A673 (cell line): ENCODE measurements at regions not wholly inside any gene's neighbourhood (a gene's known extent, or its start where the extent isn't known, plus 50 kb on each side); places are given as distances from the start of the nearest gene placed in this dataset.
A peak's percentile ranks its signal among the peaks of the same experiment; 100 is the strongest.

Experiments used
- BruUV-seq: library from RNA; stranded (reverse); fragments of 400-500 nt; replicated peaks from 2 replicates; lab custom pipeline; 2021; lab: Mats Ljungman, UMichigan
- CTCF ChIA-PET: fragments of 300-600 bp; sonication (Branson Sonifier 250); formaldehyde crosslinking; loops from one replicate; lab custom pipeline; 2022; ENCODE audit warnings: antibody characterized with exemption; lab: Charles Lee
- POLR2A ChIA-PET: fragments of 300-600 bp; sonication (Branson Sonifier 250); formaldehyde crosslinking; loops from one replicate; lab custom pipeline; 2022; ENCODE audit warnings: antibody characterized with exemption; ENCODE audit not compliant: low non-redundant PET; lab: Charles Lee
- DNase-seq: peaks from one replicate; pipeline ENCODE4 v3.0.0-alpha.2; 2015; ENCODE audit warnings: low spot score
- H3K27ac ChIP-seq: fragments of 200-600 bp; sonication (generic); 2 replicates; pipeline ENCODE4 v1.5.1; 2016; ENCODE audit warnings: mixed run types, low read depth, mild to moderate bottlenecking, mixed read lengths, antibody characterized with exemption, low read length; ENCODE audit not compliant: poor library complexity, severe bottlenecking
- H3K27me3 ChIP-seq: fragments of 200-600 bp; sonication (generic); replicated peaks from 2 replicates; pipeline ENCODE4 v1.6.1; 2017; ENCODE audit warnings: mixed run types, low read depth, mild to moderate bottlenecking, mixed read lengths, antibody characterized with exemption, low read length; ENCODE audit not compliant: insufficient read depth, poor library complexity
- H3K36me3 ChIP-seq: fragments of 200-600 bp; sonication (generic); 2 replicates; pipeline ENCODE4 v1.6.1; 2016; ENCODE audit warnings: mixed run types, mild to moderate bottlenecking, mixed read lengths, antibody characterized with exemption, low read length; ENCODE audit not compliant: insufficient read depth, poor library complexity, severe bottlenecking
- H3K4me1 ChIP-seq: fragments of 200-600 bp; sonication (generic); 2 replicates; pipeline ENCODE4 v1.6.1; 2017; ENCODE audit warnings: mixed run types, mild to moderate bottlenecking, mixed read lengths, antibody characterized with exemption, low read length; ENCODE audit not compliant: insufficient read depth, poor library complexity, severe bottlenecking
- H3K4me3 ChIP-seq: fragments of 200-600 bp; sonication (generic); 2 replicates; pipeline ENCODE4 v1.5.1; 2016; ENCODE audit warnings: low read depth, mixed run types, mild to moderate bottlenecking, mixed read lengths, low read length; ENCODE audit not compliant: poor library complexity, severe bottlenecking
- H3K9me3 ChIP-seq: fragments of 200-600 bp; sonication (generic); 2 replicates; pipeline ENCODE4 v1.6.1; 2016; ENCODE audit warnings: mixed run types, low read depth, mild to moderate bottlenecking, mixed read lengths, antibody characterized with exemption, low read length; ENCODE audit not compliant: poor library complexity, severe bottlenecking
- EZH2 ChIP-seq: fragments of 200-600 bp; sonication (generic); IDR thresholded peaks from 2 replicates; pipeline ENCODE4 v1.6.1; 2017; ENCODE audit warnings: borderline replicate concordance, low read depth, mild to moderate bottlenecking, mixed read lengths, antibody characterized with exemption, low read length; ENCODE audit not compliant: poor library complexity, severe bottlenecking
- intact Hi-C: fragments of 100-400 bp; cut with micrococcal nuclease; formaldehyde crosslinking; loops from one replicate; pipeline ENCODE4 v1.10.0; 2022; ENCODE audit not compliant: unreplicated experiment
- TF ChIP-seq, protein P1 (sequence below): fragments of 300-800, 200-600 bp; sonication (generic); conservative IDR thresholded peaks from 2 replicates; pipeline ENCODE4 v1.5.1; 2017; ENCODE audit warnings: low read depth, mild to moderate bottlenecking, antibody characterized with exemption, low read length, moderate library complexity, mixed read lengths

DNA sequence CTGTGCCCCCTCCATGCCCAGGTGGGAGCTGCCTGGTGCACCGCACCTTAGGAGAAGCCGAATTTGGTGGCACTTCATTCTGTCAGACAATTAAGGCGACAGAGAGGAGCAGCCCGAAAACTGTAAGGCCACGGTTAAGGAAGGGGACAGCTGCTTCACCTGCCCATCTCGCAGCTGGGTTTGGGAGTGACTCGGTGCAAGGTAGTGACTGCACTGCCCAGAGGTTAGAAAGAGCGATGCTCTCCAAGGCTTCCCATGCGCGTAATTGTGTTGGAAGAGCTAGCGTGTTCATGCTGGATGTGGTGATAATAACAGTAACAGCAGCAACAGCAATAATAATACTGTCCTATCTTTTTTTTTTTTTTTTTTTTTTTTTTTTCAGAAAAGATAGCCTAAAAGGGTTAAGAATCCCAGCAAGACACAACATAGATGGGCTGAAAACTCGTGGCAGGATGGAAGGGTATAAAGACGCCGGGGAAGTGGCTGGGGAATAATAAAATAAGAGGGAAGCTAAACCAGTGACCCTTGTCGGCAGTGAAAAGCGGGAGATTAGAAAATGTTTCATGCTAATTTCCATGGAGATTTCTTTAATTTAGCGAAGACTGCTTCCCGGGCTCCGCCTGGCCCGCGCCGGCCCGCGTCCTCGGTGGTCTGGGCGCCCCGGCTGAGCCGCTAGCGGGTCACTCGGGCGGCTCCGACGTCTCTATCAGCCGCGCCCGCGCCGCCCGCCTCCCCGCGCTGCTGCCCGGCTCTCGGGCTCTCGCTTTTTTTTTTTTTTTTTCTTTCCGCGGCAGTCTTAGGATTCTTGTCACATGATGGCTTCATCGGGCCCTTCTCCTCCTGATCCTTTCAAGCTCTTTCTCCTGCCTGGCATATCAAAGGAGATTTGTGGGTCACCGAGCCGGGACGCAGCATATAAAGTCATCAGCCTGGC lies 617.1 kb downstream of the NR2F2 start:
- H3K36me3 ChIP-seq, result no peaks in the 10 kb centered on the region
- BruUV-seq, result no TSS peak
- TF ChIP-seq EZH2, result no peak
- TF ChIP-seq, protein P1, sequence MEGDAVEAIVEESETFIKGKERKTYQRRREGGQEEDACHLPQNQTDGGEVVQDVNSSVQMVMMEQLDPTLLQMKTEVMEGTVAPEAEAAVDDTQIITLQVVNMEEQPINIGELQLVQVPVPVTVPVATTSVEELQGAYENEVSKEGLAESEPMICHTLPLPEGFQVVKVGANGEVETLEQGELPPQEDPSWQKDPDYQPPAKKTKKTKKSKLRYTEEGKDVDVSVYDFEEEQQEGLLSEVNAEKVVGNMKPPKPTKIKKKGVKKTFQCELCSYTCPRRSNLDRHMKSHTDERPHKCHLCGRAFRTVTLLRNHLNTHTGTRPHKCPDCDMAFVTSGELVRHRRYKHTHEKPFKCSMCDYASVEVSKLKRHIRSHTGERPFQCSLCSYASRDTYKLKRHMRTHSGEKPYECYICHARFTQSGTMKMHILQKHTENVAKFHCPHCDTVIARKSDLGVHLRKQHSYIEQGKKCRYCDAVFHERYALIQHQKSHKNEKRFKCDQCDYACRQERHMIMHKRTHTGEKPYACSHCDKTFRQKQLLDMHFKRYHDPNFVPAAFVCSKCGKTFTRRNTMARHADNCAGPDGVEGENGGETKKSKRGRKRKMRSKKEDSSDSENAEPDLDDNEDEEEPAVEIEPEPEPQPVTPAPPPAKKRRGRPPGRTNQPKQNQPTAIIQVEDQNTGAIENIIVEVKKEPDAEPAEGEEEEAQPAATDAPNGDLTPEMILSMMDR, result no peak
- H3K9me3 ChIP-seq, result no peaks in the 10 kb centered on the region
- DNase-seq, result peak; percentile 71
- intact Hi-C loops, result loop anchor here (5.0 kb wide), 1 partner anchor 120 kb away; no protein-coding TSS in a partner anchor
- ChIA-PET CTCF (no interaction called here), POLR2A (interaction anchor here (0.7 kb wide), 1 partner anchor 138 kb away, joined by 10 read pairs; no protein-coding TSS in a partner anchor)
- no peaks in the 10 kb centered on the region for H3K27me3 ChIP-seq
- peaks cover 28% of the 10 kb centered on the region for H3K4me1 ChIP-seq
- H3K27ac ChIP-seq, result peak overlapping the region; percentile 52
- peak overlapping the region; percentile 48 for H3K4me3 ChIP-seq

DNA sequence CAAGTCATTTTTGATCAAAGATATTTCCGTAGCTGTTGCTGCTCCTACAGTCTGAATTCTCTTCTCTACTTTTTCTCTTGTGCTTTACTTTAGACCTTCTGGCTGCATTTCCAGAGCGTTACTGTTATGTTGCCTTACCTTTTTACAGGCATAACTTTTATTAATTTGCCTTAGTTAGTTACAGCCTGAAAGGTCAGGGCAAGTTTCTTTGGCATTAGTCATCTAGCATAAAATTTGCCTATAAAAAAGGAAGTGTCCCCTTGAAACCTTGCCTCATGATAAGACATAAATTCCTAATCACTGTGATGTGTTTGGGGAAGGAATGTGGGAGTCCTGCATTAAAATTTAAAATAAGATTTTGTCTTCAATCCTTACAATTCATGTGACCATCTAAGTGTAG lies 618.5 kb downstream of the NR2F2 start:
- peak; percentile 42 for DNase-seq
- Histone ChIP-seq H3K36me3 (no peaks in the 10 kb centered on the region), H3K4me3 (no peak overlapping the region), H3K4me1 (peaks cover 28% of the 10 kb centered on the region), H3K27me3 (no peaks in the 10 kb centered on the region), H3K27ac (no peak overlapping the region), H3K9me3 (no peaks in the 10 kb centered on the region)
- no peak for TF ChIP-seq EZH2
- TF ChIP-seq, protein P1, result no peak
- POLR2A ChIA-PET, result no interaction called here
- CTCF ChIA-PET, result no interaction called here
- intact Hi-C loops, result loop anchor here (5.0 kb wide), 1 partner anchor 118 kb away; no protein-coding TSS in a partner anchor
- BruUV-seq, result no TSS peak

DNA sequence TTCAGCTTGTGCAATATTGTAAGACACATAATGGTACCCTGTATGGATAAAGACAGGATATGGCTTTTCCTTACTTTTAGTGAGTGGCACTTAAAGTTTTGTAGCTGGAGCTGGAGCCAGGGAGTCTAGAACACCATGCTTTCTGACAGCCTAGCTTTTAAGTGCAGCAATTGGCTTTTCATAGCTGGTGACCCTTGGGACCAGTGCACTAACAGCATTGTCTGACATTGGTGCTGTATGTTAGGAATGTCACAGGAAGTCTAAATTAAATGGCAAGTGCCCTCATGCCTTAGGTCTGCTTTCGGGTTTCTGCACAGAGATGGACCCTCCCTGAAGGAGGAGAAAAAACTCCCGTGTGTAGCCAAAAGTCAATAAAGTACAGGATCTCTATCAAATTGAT lies 628.2 kb downstream of the NR2F2 start:
- peaks cover 10% of the 10 kb centered on the region for H3K4me1 ChIP-seq
- H3K4me3 ChIP-seq, result no peak overlapping the region
- ChIA-PET CTCF (no interaction called here), POLR2A (no interaction called here)
- no peaks in the 10 kb centered on the region for H3K27me3 ChIP-seq
- TF ChIP-seq EZH2, result no peak
- TF ChIP-seq, protein P1, result no peak
- H3K9me3 ChIP-seq, result no peaks in the 10 kb centered on the region
- BruUV-seq, result no TSS peak
- DNase-seq, result peak; percentile 31
- no peak overlapping the region for H3K27ac ChIP-seq
- H3K36me3 ChIP-seq, result no peaks in the 10 kb centered on the region
- intact Hi-C loops, result no loop called here
